Pancreas (tissue), 10 donors: ENCODE measurements at regions not wholly inside any gene's neighbourhood (a gene's known extent, or its start where the extent isn't known, plus 50 kb on each side); places are given as distances from the start of the nearest gene placed in this dataset.
A peak's percentile ranks its signal among the peaks of the same experiment; 100 is the strongest.

Source experiments
- ATAC-seq, 4 donors: fragments of 200-7000 bp; cut with Tn5 transposase; one replicate each; pipeline versions ENCODE4 v1.8.0 to v1.9.1; 2020; ENCODE audit warnings: mild to moderate bottlenecking in 4 of 4, moderate library complexity in 4 of 4
- DNase-seq, 6 donors: peaks; one replicate each; pipeline ENCODE4 v3.0.0-alpha.2; 2020
- FAIRE-seq: peaks from 2 replicates; lab custom pipeline; 2012; peaks lifted over from hg19 to GRCh38; lab: Jason Lieb, UNC
- H3K27ac ChIP-seq, 4 donors: fragments of 200-600 bp; sonication (generic); 1 replicate in 3 of 4; 2 replicates in 1 of 4; pipeline versions ENCODE4 v1.5.0 to v1.8.0; 2020
- H3K27me3 ChIP-seq, 4 donors: fragments of 200-600 bp; one replicate each; pipeline ENCODE4 v1.8.0; 2021
- H3K36me3 ChIP-seq, 3 donors: fragments of 200-600 bp; sonication (generic) in 1 of 3; one replicate each; pipeline versions ENCODE4 v1.5.0 to v1.8.0; 2020 to 2021
- H3K4me1 ChIP-seq, 3 donors: fragments of 200-600 bp; one replicate each; pipeline ENCODE4 v1.8.0; 2021
- H3K4me3 ChIP-seq, 4 donors: fragments of 200-600 bp; sonication (generic) in 2 of 4; one replicate each; pipeline versions ENCODE4 v1.5.0 to v1.8.0; 2020 to 2021
- H3K9me3 ChIP-seq, 4 donors: fragments of 200-600 bp; one replicate each; pipeline ENCODE4 v1.8.0; 2021
- WGBS, 2 donors: extraction: QIAGEN DNeasy Blood & Tissue Kit; methylation state at CpG; one replicate each; pipeline ENCODE4 v1.1.7; 2013; 5-methylcytosine and 5-hydroxymethylcytosine counted together
- intact Hi-C, 3 donors: fragments of 100-400 bp; cut with DNase I; formaldehyde crosslinking; loops; one replicate each; pipeline versions ENCODE4 v1.11.1 to v1.14.2; 2022
- TF ChIP-seq, protein P1 (sequence below), 4 donors: fragments of 200-600 bp; sonication (generic) in 3 of 4; IDR thresholded peaks; one replicate each; pipeline versions ENCODE4 v1.5.0 to v1.8.0; 2021; ENCODE audit warnings: antibody characterized with exemption in 4 of 4
- donor health status: healthy with polysubstance abuse.
- donor health status: DM: no; HTN: no; CAD: no; lungs with moderate emphysema.
- donor health status: DM: no; HTN: no; CAD: no.
- donor health status: control.
- donor health status: control.
- donor health status: Bipolar disorder and iron deficiency.
- donor health status: DM: yes; HTN: yes; CAD: no.
- donor health status: DM: no; HTN: no; CAD: no.
- donor health status: DM: no; HTN: no; CAD: no.
- donor health status: DM: yes; HTN: yes; CAD: no.

DNA sequence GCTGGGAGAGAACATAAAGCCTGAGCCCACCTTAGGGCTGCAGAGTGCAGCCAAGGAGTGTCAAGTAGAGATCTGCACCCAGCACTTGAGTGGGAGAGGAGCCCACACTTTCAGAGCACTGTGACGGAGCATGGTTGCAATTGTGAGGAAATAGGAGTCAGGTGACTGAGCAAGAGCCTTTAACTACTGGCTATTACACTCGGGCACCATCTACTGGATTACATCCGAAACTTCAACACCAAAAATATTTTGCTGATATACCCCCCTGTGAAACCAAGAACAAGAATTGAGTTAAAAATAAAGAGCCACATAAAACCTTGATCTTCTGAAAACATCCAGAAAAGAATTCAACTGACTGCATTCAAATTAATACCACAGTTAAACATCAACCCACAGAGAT, 657.9 kb downstream of the NXPH1 start:
- H3K4me3 ChIP-seq, result no peak overlapping the region
- no peaks in the 10 kb centered on the region for H3K27me3 ChIP-seq
- H3K36me3 ChIP-seq, result no peaks in the 10 kb centered on the region
- TF ChIP-seq, protein P1, sequence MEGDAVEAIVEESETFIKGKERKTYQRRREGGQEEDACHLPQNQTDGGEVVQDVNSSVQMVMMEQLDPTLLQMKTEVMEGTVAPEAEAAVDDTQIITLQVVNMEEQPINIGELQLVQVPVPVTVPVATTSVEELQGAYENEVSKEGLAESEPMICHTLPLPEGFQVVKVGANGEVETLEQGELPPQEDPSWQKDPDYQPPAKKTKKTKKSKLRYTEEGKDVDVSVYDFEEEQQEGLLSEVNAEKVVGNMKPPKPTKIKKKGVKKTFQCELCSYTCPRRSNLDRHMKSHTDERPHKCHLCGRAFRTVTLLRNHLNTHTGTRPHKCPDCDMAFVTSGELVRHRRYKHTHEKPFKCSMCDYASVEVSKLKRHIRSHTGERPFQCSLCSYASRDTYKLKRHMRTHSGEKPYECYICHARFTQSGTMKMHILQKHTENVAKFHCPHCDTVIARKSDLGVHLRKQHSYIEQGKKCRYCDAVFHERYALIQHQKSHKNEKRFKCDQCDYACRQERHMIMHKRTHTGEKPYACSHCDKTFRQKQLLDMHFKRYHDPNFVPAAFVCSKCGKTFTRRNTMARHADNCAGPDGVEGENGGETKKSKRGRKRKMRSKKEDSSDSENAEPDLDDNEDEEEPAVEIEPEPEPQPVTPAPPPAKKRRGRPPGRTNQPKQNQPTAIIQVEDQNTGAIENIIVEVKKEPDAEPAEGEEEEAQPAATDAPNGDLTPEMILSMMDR (IDR thresholded peaks at IDR 0.05), result no peak
- no peak for FAIRE-seq
- no peaks in the 10 kb centered on the region for H3K4me1 ChIP-seq
- H3K27ac ChIP-seq, result no peak overlapping the region
- intact Hi-C loops, result no loop called here
- H3K9me3 ChIP-seq, result no peaks in the 10 kb centered on the region
- DNase-seq, result no peak
- ATAC-seq, result no peak
- WGBS, 2 donors, result 59 to 73% methylated on average over 3 of the region's 3 CpGs

DNA sequence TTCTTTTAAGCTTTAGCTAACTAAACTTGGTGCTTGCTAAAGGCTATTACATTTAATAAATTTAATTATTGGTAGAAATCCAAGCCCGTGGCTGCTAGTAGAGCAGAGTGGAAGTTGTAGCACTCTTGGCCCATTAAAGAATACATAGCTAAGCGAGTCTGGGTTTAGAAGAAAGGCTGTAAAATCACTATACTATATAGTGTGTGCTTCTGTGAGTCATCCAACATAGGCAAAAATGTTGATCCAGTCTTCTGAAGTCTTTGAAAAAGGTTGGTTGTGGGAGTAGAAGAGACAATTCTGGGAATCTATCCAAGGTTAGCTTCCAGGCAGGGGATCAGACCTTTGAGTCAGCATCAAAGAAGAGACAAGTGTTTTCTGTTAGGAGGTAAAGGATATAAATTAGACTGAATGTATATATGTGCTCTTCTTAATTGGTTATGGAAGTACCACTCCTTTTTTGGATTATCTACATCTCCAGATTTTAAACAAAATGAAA, 664.2 kb downstream of the NXPH1 start:
- Histone ChIP-seq H3K9me3 (no peaks in the 10 kb centered on the region), H3K4me1 (no peaks in the 10 kb centered on the region), H3K4me3 (no peak overlapping the region), H3K27me3 (no peaks in the 10 kb centered on the region), H3K36me3 (no peaks in the 10 kb centered on the region), H3K27ac (no peak overlapping the region)
- DNase-seq (no peak), FAIRE-seq (no peak), ATAC-seq (no peak)
- intact Hi-C loops, result no loop called here
- TF ChIP-seq, protein P1 (IDR thresholded peaks at IDR 0.05), result no peak
- 60 to 84% methylated on average over 2 of the region's 2 CpGs for WGBS, 2 donors

DNA sequence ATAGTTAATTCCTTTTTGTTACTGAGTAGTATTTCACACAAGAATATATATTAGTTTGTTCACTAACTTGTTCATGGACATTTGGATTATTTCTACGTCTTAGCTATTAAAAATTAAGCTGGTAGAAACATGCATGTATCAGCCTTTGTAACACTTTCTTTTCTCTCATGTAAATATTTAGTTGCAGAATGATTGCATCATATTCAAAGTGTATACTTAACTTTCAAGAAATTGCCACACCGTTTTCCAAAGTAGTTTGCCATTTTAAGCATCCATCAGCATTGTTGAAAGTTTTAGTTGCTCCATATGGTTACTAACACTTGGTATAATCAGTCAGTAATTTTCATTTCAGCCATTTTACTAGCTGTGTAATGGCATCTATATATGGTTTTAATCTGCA, 666.9 kb downstream of the NXPH1 start:
- H3K36me3 ChIP-seq, result no peaks in the 10 kb centered on the region
- no peak overlapping the region for H3K4me3 ChIP-seq
- no peak for DNase-seq
- no peaks in the 10 kb centered on the region for H3K9me3 ChIP-seq
- H3K4me1 ChIP-seq, result peaks cover 0 to 13% (median 2%) of the 10 kb centered on the region in 3 donors
- FAIRE-seq, result no peak
- intact Hi-C loops, result no loop called here
- TF ChIP-seq, protein P1 (IDR thresholded peaks at IDR 0.05), result no peak
- no peak overlapping the region for H3K27ac ChIP-seq
- 45 to 61% methylated on average over 2 of the region's 2 CpGs for WGBS, 2 donors
- no peak for ATAC-seq
- no peaks in the 10 kb centered on the region for H3K27me3 ChIP-seq

DNA sequence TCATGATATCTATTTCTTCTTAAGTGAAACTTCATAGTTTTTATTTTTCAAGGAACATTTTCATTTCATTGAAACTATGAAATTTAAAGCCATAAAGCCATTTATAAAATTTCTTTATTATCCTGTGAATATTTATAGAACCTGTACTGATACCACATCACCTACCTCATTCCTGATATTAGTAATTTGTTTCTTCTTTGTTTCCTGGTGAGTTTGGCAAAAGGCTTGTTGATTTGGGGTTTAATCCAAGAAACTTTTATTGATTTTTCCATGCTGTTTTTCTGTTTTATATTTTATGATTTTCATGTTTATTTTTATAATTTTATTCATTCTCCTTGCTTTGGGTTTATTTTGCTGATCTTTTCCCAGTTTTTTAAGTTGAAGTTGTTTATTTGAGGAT, 669.4 kb downstream of the NXPH1 start:
- peaks cover 0 to 13% (median 2%) of the 10 kb centered on the region in 3 donors for H3K4me1 ChIP-seq
- no peaks in the 10 kb centered on the region for H3K27me3 ChIP-seq
- intact Hi-C loops, result no loop called here
- no peak overlapping the region for H3K4me3 ChIP-seq
- ATAC-seq, result peak in 3 of 4 donors; percentile 48 to 70 (median 63)
- no peaks in the 10 kb centered on the region for H3K36me3 ChIP-seq
- H3K27ac ChIP-seq, result no peak overlapping the region
- no peak for FAIRE-seq
- no peak for DNase-seq
- TF ChIP-seq, protein P1 (IDR thresholded peaks at IDR 0.05), result no peak
- H3K9me3 ChIP-seq, result no peaks in the 10 kb centered on the region

DNA sequence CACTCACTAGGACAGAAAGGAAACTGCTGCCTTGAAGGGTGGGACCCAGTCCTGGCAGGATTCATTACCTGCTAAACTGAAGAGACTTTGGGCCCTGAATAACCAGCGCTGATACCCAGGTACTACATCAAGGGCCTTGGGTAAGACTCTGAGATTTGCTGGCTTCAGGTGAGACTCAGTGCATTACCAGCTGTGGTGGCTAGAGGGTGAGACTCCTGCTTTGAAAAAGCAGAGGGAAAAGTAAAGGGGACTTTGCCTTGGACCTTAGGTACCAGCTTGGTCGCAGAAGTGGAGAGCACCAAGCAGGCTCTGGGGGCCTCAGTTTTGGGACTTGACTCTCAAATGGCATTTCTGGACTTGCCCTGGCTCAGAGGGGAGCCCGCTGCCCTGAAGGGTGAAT, 673.3 kb downstream of the NXPH1 start:
- no peaks in the 10 kb centered on the region for H3K36me3 ChIP-seq
- TF ChIP-seq, protein P1 (IDR thresholded peaks at IDR 0.05), result no peak
- no peaks in the 10 kb centered on the region for H3K27me3 ChIP-seq
- FAIRE-seq (no peak), ATAC-seq (no peak), DNase-seq (peak in 1 of 6 donors; percentile 16)
- no peak overlapping the region for H3K4me3 ChIP-seq
- H3K4me1 ChIP-seq, result peaks cover 0 to 13% (median 2%) of the 10 kb centered on the region in 3 donors
- WGBS, 2 donors, result 85 to 92% methylated on average over 3 of the region's 3 CpGs
- intact Hi-C loops, result no loop called here
- H3K9me3 ChIP-seq, result no peaks in the 10 kb centered on the region
- H3K27ac ChIP-seq, result no peak overlapping the region
